HG02852 (cell line): ENCODE measurements at regions not wholly inside any gene's neighbourhood (a gene's known extent, or its start where the extent isn't known, plus 50 kb on each side); places are given as distances from the start of the nearest gene placed in this dataset.
A peak's percentile ranks its signal among the peaks of the same experiment; 100 is the strongest.
"Not testable (repeated sequence)": the region's sequence is repeated elsewhere in the genome, so short reads cannot be mapped to it uniquely, and the experiment has no call there.

Experiments used
- ATAC-seq: cut with Tn5 transposase; IDR thresholded peaks from one replicate; pipeline ENCODE4 v1.9.1; 2021; ENCODE audit warnings: mild to moderate bottlenecking, moderate library complexity; ENCODE audit not compliant: unreplicated experiment

DNA sequence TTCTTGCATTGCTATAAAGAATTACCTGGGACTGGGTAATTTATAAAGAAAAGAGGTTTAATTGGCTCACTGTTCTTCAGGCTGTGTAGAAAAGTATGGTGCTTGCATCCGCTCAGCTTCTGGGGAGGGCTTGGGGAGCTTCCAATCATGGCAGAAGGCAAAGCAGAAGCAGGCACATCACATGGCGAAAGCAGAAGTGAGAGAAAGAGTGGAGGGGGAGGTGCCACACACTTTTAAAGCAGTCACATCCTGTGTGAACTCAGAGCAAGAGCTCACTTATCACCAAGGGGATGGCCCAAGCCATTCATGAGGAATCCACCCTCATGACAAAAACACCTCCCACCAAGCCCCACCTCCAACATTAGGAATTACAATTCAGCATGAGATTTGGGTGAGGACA, 303.5 kb downstream of the OTUD1 start:
- ATAC-seq: peak; percentile 98

DNA sequence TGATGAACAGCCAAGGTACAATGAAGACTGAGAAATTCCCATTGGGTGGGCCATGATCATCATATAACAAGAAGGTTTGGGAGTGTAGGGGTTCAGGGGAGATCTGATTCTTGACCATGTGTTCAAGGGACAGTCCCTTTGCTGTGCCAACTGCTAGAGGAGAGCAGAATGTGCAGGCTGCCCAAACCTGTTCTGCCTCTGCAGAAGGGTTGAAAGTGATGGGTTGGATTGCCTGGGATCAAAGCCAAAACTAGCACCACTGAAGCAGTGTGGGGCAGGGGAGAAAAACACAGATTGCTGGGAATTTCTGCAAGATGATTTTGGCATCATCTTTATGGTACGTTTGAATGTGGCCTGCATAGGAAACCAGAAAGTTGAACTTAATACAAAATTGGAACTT, 303.9 kb downstream of the OTUD1 start:
- no peak for ATAC-seq

DNA sequence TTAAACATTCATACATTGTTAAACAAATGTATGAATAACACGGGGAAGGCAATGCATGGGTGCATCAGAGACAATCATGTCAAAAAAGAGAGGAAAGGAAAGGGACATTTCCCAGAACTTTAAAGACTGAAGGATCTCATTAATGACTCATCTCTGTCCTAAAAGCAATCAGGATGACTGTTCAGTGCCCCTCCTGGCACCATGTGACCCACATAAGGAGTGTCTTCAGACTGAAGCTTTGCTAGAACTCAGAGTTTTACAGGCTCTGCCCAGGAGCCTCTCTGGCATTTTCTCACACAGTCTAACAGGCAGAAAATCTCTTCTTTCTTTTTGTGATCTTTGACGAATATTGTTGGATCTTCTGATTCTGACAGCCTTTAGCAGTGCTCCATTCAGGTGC, 315.3 kb downstream of the OTUD1 start:
- no peak for ATAC-seq

DNA sequence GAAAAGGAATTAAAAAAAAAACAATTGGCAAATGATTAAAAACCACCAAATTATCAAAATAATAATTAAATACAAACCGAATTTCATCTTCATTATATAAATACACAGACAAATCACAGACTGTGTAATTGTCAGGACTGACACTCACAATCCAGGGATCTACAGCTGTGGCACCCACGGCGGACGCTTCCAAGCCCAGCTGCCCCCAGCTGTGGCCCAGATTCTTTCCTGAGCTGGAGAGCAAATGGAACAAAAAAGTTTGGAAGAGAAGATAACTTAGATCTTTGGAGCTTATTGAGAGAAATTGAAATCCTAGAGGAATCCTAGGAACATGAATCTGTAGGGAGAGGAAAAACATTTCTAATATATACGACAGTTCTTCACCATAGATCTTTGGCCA, 316.1 kb downstream of the OTUD1 start:
- ATAC-seq: no peak

DNA sequence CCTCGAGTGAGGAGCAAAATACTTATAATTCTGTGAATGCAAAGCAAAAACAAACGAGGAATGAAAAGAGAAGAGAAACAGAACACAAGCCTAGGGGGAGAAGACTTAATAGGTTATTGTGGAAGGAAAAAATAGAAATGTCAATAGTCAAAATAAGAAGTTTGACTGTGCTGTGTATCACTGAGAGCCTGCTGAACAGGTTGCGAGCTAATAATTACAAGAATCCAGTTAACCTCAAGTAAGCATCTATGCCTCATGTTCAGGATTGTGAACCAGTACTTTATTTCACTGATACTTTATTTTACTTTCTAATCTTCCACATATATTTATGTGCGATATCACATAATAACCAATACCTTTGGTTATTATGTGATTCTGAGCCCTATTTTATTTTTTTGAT, 316.7 kb downstream of the OTUD1 start:
- no peak for ATAC-seq

DNA sequence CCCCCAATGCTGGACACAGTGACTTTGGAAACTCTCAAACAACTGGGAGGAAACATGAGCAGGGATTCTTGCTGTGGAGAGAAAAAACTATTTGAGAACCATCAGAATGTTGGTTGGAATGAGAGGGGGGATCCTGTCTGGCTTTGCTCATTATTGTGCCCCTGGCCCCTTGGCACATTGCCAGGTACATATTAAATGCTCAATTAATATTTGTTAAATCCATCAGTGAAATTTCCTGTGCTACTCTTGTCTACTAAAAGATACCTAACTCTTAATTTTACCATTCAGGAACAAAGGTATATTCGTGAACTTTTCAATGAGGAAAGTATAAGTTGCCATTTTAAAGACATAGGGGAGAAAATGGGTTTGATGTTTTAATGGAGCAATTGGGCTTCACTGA, 329.4 kb downstream of the OTUD1 start:
- no peak for ATAC-seq

DNA sequence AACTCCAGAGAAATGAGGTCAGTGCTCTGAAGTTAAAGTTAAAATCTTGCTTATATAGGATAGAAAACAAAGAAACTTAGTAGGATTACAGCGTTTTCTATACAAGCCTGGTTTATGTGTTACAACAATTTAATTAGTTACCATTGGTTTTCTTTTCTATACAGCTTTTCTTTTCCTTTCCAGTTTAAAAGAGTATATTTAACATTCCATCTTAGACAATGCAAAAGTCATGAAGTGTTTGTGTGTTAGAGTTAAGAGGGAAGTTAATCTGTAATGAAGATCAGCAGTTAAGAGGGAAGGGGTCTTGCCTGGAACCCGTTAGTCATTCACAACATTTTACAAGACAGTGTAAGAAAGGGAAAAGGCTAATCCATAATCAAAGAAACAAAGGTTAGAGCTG, 338.3 kb downstream of the OTUD1 start:
- ATAC-seq: no peak

DNA sequence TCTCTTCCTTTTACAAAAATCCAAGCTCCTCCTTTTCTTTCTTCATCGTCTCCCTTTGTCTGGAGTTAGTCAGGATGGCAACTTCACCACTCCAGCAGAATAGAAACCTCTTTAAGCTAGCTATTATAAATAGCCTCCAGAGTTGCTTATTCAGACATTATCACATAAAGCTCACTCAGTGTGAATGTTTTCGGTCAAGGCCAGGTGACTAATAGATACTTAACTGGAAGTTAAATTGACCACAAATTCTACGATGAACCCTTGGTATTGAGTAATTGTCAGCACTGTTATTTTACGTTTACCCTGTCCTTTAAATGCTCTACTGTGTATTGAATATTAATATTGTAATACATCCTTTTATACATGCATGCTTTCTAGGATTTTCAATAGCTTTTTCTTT, 340.4 kb downstream of the OTUD1 start:
- no peak for ATAC-seq

DNA sequence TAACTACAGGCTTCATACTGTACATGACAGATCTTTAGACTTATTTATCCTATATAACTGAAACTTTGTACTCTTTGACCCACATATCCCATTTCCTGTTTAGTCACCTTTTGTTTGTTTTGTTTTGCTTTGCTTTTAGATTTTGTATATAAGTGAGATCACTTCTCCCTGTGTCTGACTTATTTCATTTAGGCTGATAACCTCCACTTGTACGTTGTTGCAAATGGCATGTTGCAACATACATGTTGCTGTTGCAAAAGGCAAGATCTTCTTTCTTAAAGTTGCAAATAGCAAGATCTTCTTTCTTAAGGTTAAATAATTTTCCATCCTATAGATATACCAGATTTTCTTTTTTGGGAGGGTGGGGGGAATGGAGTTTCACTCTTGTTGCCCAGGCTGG, 341.5 kb downstream of the OTUD1 start:
- no peak for ATAC-seq

DNA sequence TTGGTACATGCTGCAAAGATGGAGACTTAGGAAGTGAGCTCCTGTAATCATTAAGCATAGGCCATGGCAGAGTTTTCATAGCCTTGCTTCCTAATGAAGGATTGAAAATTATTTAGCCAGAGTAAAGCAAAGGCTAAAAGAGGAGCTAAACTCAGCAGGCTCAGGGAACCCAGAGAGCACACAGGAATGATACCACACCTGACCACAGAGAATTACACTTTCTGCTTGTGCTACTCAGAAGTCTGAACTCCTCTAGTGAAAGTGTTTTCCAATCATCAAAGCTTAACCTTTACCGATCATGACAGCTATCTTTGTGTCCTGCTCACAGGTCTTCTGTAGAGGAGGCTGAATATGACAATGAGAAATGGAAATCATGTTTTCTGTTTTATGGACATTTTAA, 347.7 kb downstream of the OTUD1 start:
- ATAC-seq: no peak

DNA sequence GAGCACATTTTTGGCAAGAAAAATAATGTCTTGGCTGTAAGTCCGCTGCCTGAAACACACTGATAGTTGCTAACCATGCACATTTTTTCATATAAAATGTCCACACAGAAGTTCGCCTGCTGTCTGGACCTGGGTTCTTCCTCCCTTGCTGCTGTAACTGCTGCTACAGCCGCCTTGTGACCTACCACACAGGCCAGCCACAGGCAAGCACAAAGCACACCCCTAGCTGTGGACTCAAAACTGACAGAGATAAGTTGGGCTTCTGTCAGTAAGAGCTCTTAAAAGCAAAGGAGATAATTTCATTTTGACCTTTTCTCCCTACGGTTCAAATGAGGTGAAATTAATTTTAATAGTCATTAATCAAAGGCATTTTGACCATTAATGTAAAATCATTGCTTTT, 354.7 kb downstream of the OTUD1 start:
- ATAC-seq: no peak

DNA sequence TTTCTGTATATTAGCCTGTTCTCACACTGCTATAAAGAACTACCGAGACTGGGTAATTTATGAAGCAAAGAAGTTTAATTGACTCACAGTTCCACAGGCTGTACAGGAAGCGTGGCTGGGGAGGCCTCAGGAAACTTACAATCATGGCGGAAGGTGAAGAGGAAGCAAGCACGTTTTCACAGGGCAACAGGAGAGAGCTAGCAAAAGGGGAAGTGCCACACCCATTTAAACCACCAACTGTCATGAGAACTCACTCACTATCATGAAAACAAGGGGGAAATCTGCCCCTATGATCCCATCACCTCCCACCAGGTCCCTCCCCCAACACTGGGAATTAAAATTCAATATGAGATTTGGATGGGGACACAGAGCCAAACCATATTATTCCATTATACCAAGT, 358.6 kb downstream of the OTUD1 start:
- not testable (repeated sequence) for ATAC-seq

DNA sequence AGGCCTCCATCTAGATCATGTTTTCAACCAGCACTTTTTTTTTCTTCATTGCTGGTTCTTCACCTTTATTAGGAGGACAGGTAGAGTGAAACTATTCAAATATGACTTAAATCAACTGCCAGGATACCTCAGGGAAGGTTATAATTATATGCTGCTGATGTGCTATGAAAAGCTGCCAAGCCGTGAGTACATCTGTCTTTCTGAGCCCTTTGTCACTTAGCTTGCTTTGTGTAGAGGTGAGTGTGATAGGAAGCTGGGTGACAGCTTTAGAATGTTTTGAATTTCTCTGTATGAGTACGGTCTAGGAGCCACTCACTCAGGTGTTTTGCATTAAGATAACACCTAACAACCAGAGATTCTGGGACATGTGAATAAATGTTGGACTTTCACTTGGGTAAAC, 365.2 kb downstream of the OTUD1 start:
- no peak for ATAC-seq

DNA sequence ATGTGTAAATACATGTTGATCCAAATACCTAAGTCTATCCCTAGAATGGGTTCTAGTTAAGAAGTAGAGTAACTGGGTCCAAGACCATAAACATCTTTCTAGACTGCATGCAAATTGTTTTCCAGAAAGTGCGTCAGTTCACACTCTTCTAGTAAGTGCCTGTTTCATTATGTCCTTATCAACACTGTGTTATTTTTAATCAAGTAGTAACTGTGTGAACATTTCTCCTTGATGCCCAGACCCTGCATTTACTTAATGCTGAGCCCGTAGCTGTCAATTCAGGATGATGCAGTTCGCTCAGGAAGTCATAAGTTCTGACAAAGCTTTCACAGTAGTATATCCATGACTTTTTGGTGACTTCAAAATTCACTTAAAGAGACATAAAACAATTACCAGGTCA, 374.8 kb downstream of the OTUD1 start:
- ATAC-seq: no peak

DNA sequence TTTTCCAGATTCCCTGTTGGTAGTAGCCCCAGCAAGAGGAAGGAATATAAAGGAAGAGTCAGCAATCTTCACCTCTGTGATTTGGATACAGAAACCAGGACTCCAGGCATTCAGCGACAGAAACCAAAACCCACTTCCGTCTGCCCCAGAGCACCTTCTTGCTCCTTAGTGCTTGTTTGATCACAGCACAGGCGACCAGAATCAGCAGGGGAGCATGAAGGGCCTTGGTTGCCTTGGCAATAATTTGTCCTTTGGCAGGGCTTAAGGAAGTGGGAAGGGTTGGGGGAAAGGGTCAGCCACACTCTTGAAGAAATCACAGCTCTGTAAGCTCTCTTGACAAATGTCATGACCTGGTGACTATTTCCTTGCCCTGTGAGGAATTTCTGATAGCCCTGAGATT, 379.6 kb downstream of the OTUD1 start:
- ATAC-seq: no peak

DNA sequence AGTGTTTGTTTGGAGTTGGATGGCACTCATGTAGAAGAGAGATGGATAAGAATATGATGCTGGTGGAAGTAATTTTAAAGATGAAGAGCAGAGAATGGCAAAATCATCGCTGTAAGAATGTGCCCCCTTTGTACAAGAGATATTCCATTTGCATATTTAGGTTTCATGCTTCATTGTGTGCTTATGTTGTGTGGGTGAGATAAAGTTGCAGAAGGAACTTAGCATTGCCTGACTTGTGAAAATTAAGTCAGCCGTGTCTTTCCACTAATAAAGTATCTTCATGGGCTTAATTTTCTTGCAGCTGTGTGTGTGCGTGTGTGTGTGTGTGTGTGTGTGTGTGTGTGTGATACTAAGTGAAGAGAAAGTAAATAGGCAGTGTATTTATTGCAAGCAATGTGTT, 381.9 kb downstream of the OTUD1 start:
- ATAC-seq: no peak

DNA sequence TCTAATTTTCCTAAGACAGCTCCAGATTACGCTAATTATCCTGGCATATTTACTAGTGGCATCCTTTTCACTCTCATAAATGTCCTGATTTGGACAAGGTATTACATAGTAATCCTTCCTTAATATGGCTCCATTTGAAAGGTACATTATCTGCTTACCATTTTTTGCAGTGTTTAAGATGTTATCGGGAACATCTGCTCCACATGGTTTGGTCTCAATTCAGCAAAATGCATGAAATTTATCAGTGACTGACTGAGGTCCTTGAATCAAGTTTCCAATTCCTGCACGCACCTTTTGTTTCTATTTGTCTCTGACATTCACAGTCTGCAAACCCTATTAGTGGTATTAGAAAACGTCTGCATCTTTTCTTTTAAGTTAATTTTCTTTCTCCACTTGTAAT, 384.1 kb upstream of the KIAA1217 start:
- ATAC-seq: no peak

DNA sequence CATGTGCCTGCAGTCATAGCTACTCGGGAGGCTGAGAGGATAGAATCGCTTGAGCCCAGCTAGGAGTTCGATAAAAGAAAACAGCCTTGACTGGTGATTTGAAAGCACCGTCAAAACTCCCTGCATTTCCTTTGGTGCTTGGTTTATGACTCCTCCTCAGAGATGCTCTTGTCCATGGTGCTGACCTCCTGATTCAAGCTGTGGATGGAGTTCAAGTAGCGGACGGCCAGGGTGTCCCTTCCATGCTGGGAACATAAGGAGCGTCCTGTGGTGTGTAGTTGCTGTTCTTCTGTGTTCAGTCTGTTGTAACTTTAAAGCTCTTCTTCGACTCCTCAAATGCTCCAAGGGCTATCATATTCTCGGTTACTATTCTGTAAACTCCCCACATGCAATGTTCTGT, 382.5 kb upstream of the KIAA1217 start:
- no peak for ATAC-seq

DNA sequence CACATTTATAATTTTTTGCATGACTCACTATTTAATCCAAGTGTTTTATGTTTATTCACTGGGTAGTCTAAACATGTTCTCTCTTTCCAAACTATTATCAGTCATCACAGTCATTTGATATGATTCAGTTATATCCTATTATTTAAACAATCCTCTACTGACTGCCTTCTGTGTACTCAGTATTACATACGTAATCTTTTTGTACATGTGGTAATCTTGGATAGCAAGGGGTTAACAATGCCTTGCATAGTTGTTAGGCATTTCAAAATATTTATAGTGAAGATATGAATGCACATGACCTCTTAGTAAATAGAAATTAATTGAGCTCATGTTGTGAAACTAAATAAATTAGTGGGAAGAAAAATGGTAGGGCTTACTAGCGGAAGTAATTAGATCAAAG, 379.4 kb upstream of the KIAA1217 start:
- ATAC-seq: no peak

DNA sequence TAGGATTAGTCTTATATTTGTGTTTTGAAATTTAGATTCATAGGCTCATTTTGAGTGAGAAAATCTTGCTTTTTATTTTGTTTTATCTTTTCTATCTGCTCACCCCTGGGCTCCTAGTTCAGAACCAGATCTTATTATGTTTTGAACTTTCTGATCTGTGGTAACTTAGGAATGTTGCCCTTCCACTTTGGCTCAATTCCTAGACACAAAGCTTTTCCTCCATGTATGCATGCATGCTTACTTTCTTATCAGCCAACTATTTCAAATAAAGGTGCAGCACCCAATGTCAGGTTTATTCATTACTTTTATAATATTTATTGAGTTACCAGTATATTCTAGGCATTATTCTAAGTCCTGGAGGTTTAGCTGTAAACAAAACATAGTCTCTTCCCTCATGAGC, 374.8 kb upstream of the KIAA1217 start:
- no peak for ATAC-seq

DNA sequence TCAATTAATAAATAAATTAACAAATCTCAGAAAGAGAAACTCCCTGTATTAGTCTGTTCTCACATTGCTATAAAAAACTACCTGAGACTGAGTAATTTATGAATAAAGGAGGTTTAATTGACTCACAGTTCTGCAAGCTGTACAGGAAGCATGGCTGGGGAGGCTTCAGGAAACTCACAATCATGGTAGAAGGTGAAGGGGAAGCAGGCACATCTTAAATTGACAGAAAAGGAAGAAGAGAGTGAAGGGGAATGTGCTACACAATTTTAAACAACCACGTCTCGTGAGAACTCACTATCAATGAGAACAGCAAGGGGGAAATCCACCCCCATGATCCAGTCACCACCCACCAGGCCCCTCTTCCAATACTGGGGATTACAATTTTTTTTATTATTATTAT, 358.3 kb upstream of the KIAA1217 start:
- ATAC-seq: no peak

DNA sequence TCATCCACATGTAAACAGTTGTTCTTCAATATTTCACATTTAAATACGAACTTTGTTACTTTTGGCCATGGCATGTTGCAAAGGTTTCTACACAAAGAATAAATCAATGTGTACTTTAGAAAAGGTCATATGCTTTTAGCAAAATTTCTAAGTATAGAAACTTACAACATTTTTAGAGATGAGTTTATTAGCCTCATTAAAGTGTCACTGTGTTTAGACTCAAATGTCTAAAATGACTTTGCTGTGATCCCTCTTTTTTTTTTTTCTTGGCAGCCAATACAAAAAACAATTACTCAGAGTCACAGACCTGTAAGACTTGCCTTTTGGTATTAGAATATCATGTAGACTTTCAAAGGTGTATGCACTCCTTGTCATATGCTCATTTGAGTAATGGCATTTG, 349.3 kb upstream of the KIAA1217 start:
- ATAC-seq: no peak

DNA sequence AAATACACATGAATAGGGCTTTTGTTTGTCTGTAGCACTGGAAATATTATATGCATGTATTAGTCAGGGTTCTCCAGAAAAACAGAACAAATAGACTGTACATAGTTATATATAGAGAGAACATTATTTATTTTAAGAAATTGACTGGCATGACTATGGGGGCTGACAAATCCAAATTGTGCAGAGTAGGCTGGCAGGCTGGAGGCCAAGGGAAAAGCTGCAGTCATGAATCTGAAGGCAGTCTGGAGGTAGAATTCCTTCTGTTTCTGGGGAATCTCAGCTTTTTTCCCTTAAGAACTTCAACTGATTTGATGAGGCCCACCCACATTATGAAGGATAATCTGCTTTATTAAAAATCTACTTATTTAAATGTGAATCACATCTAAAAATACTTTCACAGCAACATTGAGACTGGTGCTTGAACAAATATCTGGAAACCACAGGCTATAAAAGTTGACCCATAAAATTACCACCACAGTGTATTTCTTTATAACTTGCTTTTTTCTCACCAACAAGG, 344.2 kb upstream of the KIAA1217 start:
- no peak for ATAC-seq

DNA sequence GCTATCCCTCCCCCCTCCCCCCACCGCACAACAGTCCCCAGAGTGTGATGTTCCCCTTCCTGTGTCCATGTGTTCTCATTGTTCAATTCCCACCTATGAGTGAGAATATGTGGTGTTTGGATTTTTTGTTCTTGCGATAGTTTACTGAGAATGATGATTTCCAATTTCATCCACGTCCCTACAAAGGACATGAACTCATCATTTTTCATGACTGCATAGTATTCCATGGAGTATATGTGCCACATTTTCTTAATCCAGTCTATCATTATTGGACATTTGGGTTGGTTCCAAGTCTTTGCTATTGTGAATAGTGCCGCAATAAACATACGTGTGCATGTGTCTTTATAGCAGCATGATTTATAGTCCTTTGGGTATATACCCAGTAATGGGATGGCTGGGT, 342.0 kb upstream of the KIAA1217 start:
- ATAC-seq: not testable (repeated sequence)
